GM21515 (cell line): ENCODE measurements at regions not wholly inside any gene's neighbourhood (a gene's known extent, or its start where the extent isn't known, plus 50 kb on each side); places are given as distances from the start of the nearest gene placed in this dataset.
"Not testable (repeated sequence)": the region's sequence is repeated elsewhere in the genome, so short reads cannot be mapped to it uniquely, and the experiment has no call there.

Experiments
- ATAC-seq: cut with Tn5 transposase; IDR thresholded peaks from one replicate; pipeline ENCODE4 v1.9.1; 2021; ENCODE audit not compliant: unreplicated experiment

- ATAC-seq: no peak
These were observed 84.3 kb upstream of the HAND1 start for GRCh38 chr5:154562244-154562880.

GRCh38 chr5:154559398-154560276 lies 81.6 kb upstream of the HAND1 start:
- ATAC-seq: no peak

- ATAC-seq: no peak
These were observed 79.5 kb upstream of the HAND1 start for GRCh38 chr5:154557548-154557947.

- ATAC-seq: no peak
These were observed 69.5 kb upstream of the HAND1 start for GRCh38 chr5:154547551-154547950.

GRCh38 chr5:154546719-154547118 lies 68.7 kb upstream of the HAND1 start:
- ATAC-seq: no peak

- ATAC-seq: no peak
These were observed 66.6 kb upstream of the HAND1 start for GRCh38 chr5:154544646-154545045.

- ATAC-seq: no peak
These were observed 65.4 kb upstream of the HAND1 start for GRCh38 chr5:154543380-154543779.

GRCh38 chr5:154542581-154542980 lies 64.6 kb upstream of the HAND1 start:
- no peak for ATAC-seq

GRCh38 chr5:154542000-154542399 lies 64.0 kb upstream of the HAND1 start:
- no peak for ATAC-seq

- ATAC-seq: no peak
These were observed 63.5 kb upstream of the HAND1 start for GRCh38 chr5:154541553-154541952.

- no peak for ATAC-seq
These were observed 62.6 kb upstream of the HAND1 start for GRCh38 chr5:154540600-154540999.

- no peak for ATAC-seq
These were observed 60.5 kb upstream of the HAND1 start for GRCh38 chr5:154538492-154538891.

- ATAC-seq: not testable (repeated sequence)
These were observed 58.4 kb upstream of the HAND1 start for GRCh38 chr5:154536439-154536838.

- ATAC-seq: no peak
These were observed 57.5 kb upstream of the HAND1 start for GRCh38 chr5:154535535-154535934.

GRCh38 chr5:154534457-154535050 lies 56.5 kb upstream of the HAND1 start:
- no peak for ATAC-seq

- ATAC-seq: no peak
These were observed 51.3 kb upstream of the HAND1 start for GRCh38 chr5:154529282-154529681.

GRCh38 chr5:154528005-154528594 lies 50.1 kb upstream of the HAND1 start:
- no peak for ATAC-seq
